SIG-M5 treated with dmso at 0.1 percent for 504 hours (cell line): ENCODE measurements at regions not wholly inside any gene's neighbourhood (a gene's known extent, or its start where the extent isn't known, plus 50 kb on each side); places are given as distances from the start of the nearest gene placed in this dataset.

Source experiments
- DNase-seq: peaks from one replicate; lab custom pipeline; 2025; ENCODE audit not compliant: unreplicated experiment; lab: John Stamatoyannopoulos, UW

DNA sequence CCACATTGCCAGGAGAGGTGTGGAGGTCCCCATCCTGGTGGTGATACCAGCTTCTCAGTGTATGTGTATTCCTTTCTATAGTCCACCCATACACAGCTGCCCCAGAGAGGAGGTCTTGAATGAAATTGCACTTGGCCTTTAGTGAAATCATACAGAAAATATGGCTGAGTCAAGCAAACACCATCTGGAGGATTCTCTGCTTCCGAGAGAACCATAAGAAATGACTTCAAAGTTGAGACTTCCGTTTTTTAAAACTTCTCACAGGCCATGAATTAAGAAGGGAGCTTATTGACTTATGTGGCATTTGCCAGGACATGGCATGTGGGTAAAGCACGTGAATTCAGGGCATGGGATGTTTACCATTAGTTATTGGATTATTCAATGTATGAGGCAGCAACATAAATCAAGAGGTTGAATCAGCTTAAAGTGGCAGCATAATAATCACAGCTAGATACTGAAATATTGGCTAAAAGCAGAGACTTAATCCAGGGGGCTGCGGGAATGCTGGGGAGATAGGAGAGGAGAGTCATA, 119.1 kb upstream of the MTNR1B start:
- DNase-seq: no peak

DNA sequence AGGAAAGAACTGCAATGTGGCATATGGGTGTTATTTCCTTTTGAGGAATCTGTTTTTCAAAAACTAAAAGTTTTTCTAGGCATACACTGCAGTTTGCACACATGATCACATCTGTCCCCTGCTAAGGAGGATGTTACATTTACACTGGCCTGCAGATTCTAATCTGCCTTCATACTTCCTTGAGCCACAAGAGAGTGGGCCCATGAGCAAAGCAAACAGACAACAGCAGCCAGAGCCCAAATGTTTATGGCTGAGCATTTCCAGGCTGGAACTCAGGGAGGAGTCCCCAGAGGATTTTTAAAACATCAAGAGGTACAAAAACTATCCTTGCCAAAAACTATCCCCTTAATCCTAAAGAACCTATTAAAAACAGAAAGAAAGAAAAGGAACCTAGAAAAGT, 117.2 kb upstream of the MTNR1B start:
- DNase-seq: no peak

GRCh38 chr11:92852946-92853345, 116.5 kb upstream of the MTNR1B start:
- no peak for DNase-seq

DNA sequence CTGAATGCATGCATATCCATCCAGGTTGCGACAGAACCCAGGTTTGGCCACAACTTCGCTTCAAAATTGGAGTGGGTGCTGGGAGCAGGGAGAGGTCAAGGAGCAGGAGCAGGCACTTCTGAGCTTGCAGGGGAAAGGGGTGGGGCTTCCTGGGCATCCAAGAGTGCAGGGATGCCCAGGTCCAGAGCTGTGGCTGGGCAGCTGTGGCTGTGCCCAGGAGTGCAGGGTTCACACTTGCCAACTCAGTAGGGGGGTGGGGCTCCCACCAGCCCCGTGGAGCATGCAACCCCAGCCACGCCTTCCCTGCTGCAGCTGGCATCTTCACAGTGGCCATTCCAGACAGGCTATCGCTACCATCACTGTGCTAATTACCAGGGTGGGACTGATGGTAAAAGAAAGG, 115.3 kb upstream of the MTNR1B start:
- no peak for DNase-seq

DNA sequence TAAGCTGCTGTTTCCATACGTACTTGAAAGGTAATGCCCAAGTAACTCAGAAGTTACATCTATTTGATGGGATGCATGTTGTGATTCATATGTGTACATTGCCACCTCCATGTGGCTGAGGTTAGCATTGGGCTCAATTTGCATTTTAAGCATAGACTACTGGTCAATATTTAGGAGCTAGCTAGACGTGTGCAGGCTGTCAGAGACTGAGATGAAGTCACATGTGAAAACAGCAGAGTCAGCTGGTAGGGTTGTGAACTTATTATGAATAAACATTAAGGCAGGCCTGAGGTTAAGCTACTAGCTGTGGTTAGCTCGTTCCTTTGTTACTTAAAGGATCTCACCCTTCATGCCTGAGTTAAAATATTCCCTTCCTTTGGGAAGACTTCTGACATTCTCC, 114.5 kb upstream of the MTNR1B start:
- DNase-seq: no peak

DNA sequence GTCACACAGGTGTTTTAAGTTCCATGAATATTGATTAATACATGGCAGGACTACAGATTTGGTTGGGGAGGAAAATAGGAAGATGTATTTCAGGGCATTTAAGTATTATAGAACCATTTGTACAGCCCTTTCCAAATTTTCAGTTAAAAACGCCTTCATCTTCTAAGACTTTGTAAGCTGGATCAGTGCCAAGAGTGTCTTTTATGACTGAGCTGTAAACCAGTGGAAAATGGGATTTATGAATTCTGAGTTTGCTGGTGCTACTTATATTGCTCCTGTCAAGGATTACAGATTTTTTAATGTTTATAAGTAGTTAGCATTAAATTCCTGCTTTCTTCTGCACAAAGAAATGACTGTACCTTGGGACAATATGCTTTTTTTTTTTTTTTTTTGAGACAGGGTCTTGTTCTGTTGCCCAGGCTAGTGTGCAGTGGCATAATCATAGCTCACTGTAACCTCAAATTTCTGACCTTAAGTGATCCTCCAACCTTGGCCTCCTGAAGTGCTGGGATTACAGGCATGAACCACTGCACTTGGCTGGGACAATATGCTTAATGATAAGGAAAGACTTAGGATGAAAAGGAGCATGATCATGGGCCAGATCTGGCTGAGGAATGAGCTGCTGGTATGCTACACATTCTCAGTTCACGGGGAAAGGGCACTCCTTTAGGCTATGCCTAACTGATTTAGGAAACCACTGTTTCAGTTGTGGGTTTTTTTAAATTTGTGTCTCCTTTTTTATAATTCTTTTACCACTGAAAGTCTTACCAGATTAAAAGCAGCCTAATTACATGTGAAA, 113.6 kb upstream of the MTNR1B start:
- DNase-seq: no peak

DNA sequence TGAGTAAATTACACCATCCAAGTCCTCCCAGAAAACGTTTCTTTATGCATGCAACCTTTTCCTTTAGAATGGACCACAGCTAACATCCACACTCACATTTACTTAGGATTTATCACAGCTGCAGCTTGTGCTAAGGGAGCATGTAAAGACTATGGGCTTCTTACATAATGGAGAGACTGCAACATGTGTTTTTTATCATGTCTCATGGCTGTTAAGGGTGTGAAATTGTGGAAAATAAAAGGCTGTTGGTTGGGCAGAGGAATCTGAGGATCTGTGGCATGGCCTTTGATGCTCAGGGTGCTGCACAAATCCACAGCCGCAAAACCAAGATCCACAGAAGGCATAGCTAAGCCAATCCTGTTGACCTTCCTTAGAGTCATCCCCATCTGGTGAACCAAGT, 112.0 kb upstream of the MTNR1B start:
- no peak for DNase-seq

- no peak for DNase-seq
Measured at GRCh38 chr11:92859156-92859690, 110.2 kb upstream of the MTNR1B start.

DNA sequence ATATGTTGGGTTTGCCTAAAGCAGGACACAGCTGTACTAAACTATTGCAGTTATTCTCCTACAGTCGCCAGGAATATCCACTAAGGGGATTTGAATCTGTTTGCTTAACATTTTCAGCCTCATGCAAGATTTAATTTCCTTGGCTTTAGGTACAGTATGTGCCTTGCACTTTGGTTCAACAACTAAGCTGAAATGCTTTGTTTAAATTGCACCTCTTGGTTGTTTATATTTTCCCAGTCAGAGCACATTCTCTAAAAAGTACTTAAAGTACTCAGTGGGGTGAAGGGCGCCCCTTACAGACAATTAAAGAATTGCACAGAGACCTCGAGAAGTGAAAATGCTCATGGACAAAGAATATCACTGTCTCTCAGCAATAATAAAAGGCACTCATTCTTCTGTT, 107.8 kb upstream of the MTNR1B start:
- no peak for DNase-seq

- no peak for DNase-seq
Measured at GRCh38 chr11:92865352-92865751, 104.1 kb upstream of the MTNR1B start.

DNA sequence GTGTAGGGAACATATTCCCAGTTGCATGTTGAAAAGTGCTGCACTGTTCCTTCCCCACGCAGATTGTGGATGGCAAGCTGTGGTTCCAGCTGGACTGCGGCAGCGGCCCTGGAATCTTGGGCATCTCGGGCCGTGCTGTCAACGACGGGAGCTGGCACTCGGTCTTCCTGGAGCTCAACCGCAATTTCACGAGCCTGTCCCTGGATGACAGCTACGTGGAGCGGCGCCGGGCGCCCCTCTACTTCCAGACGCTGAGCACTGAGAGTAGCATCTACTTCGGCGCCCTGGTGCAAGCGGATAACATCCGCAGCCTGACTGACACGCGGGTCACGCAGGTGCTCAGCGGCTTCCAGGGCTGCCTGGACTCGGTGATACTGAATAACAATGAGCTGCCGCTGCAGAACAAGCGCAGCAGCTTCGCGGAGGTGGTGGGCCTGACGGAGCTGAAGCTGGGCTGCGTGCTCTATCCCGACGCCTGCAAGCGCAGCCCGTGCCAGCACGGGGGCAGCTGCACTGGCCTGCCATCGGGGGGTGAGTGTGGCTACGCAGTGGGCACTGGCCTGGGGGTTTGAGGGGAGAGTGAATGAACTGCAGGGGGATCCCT, 102.7 kb upstream of the MTNR1B start:
- no peak for DNase-seq

DNA sequence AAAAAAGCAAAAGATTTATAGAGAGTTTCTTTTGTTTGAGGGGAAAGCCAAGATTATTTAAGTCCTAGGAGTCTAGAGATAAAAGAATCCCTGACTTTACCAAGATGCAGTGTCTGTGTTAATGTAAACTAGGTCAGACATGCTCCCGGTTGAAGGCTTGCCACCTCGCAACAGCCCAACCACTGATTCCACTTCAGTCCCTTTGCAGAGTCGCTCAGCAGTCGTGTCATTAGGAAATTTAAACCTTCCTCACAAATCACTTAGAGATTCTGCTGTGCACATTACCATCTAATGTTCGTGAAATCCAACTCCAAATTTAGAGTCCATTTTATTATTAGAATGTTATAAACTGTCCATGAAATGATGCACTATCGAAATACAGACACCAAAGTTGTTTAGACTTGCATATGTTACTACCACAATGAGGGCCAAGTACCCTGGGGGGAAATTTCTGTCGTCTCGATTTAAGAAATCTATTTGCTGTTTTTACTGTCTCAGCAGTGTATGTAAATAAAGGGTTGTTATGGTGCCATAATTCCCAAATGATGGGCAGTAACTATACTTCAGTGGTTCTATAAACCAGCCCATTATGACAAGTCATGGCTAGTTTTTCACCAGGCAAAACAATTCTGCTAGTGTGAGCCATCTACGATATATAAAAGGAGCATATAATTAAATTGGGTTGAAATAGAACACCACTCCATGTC, 101.4 kb upstream of the MTNR1B start:
- no peak for DNase-seq

GRCh38 chr11:92869716-92870115, 99.7 kb upstream of the MTNR1B start:
- DNase-seq: no peak

DNA sequence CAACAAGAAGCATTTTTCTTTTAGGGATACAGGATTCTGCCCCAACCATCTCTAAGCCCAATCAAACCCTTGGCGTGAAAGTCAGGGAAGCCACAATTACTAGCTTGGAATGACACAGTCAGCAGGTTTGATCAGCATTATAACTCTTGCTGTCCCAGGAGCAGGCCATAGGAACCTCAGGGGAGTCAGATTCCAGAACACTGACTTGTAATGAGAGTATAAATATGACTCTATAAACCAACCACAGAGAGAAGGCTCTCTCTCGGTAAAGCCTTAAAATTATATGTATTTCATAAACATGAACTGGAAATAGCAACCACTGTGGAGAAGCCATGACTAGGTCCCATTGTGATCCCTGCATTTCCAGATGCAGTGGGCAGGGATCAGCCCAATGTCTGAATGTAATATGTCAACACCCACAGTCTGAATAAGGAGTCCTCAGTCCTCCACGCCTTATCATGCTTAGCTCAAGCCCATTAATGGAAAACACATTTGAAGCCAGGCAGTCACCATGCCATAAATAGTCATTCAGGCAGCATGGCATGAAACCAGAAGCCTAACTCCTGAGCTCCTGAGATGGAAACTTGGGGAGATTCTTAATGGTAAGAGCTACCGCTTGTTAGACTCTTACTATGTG, 99.1 kb upstream of the MTNR1B start:
- DNase-seq: no peak

DNA sequence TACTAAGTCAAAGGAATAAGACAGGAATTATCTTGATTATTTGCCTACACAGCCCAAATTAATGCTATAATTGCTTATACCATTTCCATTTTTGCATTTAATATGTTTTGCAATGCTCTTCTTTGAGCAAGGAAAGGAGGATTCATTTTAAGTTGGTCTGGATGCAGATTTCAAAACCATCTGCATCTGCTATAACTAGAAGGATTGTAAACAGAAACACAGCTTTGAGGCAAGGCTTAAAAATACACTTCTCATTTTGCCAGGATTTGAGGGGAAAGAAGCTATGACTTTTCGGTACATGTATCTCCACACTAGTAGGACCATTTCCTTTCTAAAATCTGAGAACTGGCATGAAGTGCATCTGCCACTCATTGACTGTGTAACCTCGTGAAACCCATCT, 95.9 kb upstream of the MTNR1B start:
- DNase-seq: no peak

DNA sequence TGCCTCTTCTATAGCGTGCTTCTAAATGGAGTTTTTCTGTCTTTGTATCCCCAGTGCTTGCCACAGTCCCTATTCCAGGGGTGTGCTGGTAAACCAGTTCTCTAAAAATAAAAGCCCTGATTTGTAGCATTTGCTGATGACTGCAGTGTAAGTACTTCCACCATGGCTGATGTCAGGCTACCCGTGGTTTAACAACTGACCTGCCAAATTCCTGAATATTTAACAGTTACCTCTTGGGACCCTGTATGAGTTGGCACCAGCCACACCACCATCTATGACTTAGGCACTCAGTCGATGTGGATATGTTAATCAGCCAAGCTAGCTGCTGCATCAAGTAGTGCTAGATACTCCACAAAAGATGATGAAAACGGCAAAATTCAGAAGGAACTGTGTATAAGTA, 94.0 kb upstream of the MTNR1B start:
- no peak for DNase-seq

DNA sequence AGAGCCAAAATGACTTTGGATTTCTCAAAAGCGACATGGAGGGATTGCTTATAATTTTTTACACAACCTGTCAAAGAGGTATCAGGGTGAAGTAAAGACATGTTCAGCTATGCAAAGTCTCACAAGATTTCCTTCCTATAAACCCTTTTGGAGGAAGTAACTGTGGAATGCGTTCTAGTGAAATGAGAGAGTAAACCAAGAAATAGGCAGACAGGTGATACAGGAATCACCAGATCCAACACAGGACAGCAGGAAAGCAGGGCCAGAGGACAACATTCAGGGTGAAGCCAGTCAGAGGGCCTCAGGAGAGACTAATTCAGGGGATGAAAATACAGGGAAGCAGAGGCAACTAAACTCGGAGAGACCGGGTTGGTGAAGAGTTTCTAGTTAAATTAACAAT, 90.4 kb upstream of the MTNR1B start:
- no peak for DNase-seq

- DNase-seq: no peak
Measured at GRCh38 chr11:92880381-92880780, 89.1 kb upstream of the MTNR1B start.

DNA sequence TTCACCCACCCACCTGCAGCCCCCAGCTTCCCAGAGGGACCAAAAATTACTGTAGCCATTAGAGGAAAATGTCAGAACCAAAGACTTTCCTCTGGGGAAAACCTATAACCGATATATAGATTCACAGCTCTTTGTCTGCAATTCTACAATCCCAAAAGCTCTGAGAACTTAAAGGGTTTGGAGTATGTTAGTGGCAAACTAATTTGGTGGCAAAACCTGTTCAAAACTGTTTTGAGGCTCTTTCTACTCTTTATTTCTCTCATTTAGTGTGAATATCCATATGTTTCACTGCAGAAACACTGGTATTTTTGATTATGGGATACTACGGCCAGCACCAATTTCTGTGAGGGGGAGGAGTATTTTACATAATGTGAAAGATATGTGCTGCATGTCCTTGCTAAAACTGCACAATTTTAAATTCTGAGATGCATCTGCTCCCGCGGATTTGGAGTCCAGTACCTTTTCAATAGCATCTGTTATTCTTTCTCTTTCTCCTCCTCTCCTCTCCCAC, 87.5 kb upstream of the MTNR1B start:
- DNase-seq: no peak

- no peak for DNase-seq
Measured at GRCh38 chr11:92882828-92883611, 86.4 kb upstream of the MTNR1B start.
